Neural progenitor cell (in vitro differentiated cells): ENCODE measurements at regions not wholly inside any gene's neighbourhood (a gene's known extent, or its start where the extent isn't known, plus 50 kb on each side); places are given as distances from the start of the nearest gene placed in this dataset.

Experiments used
- EZH2 ChIP-seq: fragments of 200-600 bp; sonication (generic); IDR thresholded peaks from 2 replicates; pipeline ENCODE4 v1.6.1; 2017; ENCODE audit warnings: antibody characterized with exemption, mild to moderate bottlenecking, moderate library complexity
- EZH2phosphoT487 ChIP-seq: fragments of 200-600 bp; sonication (generic); IDR thresholded peaks from 2 replicates; pipeline ENCODE4 v1.6.1; 2017; ENCODE audit warnings: antibody characterized with exemption
- TF ChIP-seq, protein P1 (sequence below): fragments of 200-600 bp; sonication (generic); IDR thresholded peaks from 2 replicates; pipeline ENCODE4 v1.5.1; 2017; ENCODE audit warnings: antibody characterized with exemption, mild to moderate bottlenecking

- TF ChIP-seq, protein P1, sequence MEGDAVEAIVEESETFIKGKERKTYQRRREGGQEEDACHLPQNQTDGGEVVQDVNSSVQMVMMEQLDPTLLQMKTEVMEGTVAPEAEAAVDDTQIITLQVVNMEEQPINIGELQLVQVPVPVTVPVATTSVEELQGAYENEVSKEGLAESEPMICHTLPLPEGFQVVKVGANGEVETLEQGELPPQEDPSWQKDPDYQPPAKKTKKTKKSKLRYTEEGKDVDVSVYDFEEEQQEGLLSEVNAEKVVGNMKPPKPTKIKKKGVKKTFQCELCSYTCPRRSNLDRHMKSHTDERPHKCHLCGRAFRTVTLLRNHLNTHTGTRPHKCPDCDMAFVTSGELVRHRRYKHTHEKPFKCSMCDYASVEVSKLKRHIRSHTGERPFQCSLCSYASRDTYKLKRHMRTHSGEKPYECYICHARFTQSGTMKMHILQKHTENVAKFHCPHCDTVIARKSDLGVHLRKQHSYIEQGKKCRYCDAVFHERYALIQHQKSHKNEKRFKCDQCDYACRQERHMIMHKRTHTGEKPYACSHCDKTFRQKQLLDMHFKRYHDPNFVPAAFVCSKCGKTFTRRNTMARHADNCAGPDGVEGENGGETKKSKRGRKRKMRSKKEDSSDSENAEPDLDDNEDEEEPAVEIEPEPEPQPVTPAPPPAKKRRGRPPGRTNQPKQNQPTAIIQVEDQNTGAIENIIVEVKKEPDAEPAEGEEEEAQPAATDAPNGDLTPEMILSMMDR, result no peak
- TF ChIP-seq EZH2phosphoT487, result no peak
- TF ChIP-seq EZH2, result no peak
These were observed 94.9 kb downstream of the ALG10B start for GRCh38 chr12:38411426-38411825.
